Stimulated activated CD4-positive, alpha-beta T cell treated with anti-CD3 and anti-CD28 coated beads, Interleukin-1b, Interleukin-23, amount 100 ng/mL, for 4 hours (primary cell): ENCODE measurements at regions not wholly inside any gene's neighbourhood (a gene's known extent, or its start where the extent isn't known, plus 50 kb on each side); places are given as distances from the start of the nearest gene placed in this dataset.

Source experiments
- DNase-seq, 2 donors: peaks; one replicate each; pipeline ENCODE4 v3.0.0-alpha.2; 2020; ENCODE audit warnings: low read depth in 2 of 2

GRCh38 chr3:187929112-187929816 lies 184.0 kb upstream of the BCL6 start:
- DNase-seq = no peak

- DNase-seq = no peak
Observed at GRCh38 chr3:187930021-187930420, 184.8 kb upstream of the BCL6 start.

GRCh38 chr3:187931101-187931500 lies 185.8 kb upstream of the BCL6 start:
- DNase-seq = no peak

GRCh38 chr3:187931770-187932278 lies 186.6 kb upstream of the BCL6 start:
- no peak for DNase-seq

- no peak for DNase-seq
Observed at GRCh38 chr3:187932530-187932929, 187.3 kb upstream of the BCL6 start.

- DNase-seq = no peak
Observed at GRCh38 chr3:187935623-187936156, 190.4 kb upstream of the BCL6 start.

- no peak for DNase-seq
Observed at GRCh38 chr3:187936676-187937075, 191.4 kb upstream of the BCL6 start.

- DNase-seq = no peak
Observed at GRCh38 chr3:187939891-187940290, 194.6 kb upstream of the BCL6 start.

GRCh38 chr3:187941135-187941847 lies 196.0 kb upstream of the BCL6 start:
- DNase-seq = no peak

- no peak for DNase-seq
Observed at GRCh38 chr3:187941848-187942194, 196.6 kb upstream of the BCL6 start.

- no peak for DNase-seq
Observed at GRCh38 chr3:187942658-187943241, 197.5 kb upstream of the BCL6 start.

- no peak for DNase-seq
Observed at GRCh38 chr3:187943677-187944389, 198.6 kb upstream of the BCL6 start.

GRCh38 chr3:187944390-187945179 lies 199.3 kb upstream of the BCL6 start:
- no peak for DNase-seq

GRCh38 chr3:187945374-187945773 lies 200.1 kb upstream of the BCL6 start:
- DNase-seq = no peak

- no peak for DNase-seq
Observed at GRCh38 chr3:187946163-187946691, 201.0 kb upstream of the BCL6 start.

- no peak for DNase-seq
Observed at GRCh38 chr3:187946981-187947380, 201.7 kb upstream of the BCL6 start.

GRCh38 chr3:187947927-187948682 lies 202.8 kb upstream of the BCL6 start:
- no peak for DNase-seq

GRCh38 chr3:187949093-187949820 lies 204.0 kb upstream of the BCL6 start:
- no peak for DNase-seq

GRCh38 chr3:187950671-187951070 lies 203.3 kb upstream of the LPP start:
- DNase-seq = no peak
